ENCODE measurements at regions not wholly inside any gene's neighbourhood (a gene's known extent, or its start where the extent isn't known, plus 50 kb on each side); places are given as distances from the start of the nearest gene placed in this dataset.

DNA sequence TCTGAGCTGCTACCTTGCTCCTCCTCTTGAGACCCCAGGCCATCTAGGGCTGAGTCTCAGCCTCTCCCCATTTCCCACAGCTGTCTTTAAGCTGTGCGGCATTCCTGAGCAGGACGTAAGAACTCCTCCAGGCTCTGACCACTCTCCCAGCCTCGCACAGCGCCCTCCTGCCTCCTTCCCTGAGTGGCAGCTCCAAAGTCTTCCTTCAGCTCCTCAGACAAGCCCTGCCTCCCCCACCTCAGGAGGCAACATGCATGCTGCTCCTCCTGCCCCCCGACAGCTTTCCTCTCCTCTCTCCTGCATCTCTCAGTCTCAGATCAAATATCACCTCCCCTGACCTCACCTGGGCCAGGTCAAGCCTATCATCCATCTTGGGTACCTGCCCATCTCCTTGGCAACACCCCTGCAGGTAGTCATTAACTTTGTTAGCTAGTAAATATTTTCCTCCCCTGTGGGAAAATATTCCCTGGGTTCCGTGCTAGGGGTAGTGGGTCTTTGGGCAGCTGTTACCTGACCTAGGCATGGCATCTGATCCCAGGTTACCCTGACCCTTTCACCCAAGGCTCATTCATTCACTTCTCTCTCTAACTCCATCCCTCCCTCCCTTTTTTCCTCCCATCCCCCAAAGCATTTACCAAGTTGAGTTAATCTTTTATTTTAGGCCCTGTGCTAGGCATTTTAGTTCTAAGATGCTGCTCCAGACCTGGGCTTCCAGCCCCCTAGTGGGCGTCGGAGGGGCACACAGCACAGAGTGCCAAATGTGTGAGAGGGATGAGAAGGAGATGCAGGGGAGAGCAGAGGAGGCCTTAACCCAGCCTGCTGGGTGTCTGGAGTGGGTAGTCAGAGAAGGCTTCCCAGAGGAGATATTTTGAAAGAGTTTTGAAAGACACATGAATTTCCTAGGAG is 419.9 kb downstream of the PTPRU start:
- Mint-ChIP-seq H3K27me3 (peaks cover 9% of the 10 kb centered on the region), H3K9me3 (peaks cover 12% of the 10 kb centered on the region), H3K27ac (no peak overlapping the region), H3K4me1 (no peaks in the 10 kb centered on the region), H3K36me3 (no peaks in the 10 kb centered on the region), H3K4me3 (no peak overlapping the region)
- ATAC-seq (ENCODE audit: low read depth) (no peak), DNase-seq (ENCODE audit: low spot score in 2 of 2) (no peak)

DNA sequence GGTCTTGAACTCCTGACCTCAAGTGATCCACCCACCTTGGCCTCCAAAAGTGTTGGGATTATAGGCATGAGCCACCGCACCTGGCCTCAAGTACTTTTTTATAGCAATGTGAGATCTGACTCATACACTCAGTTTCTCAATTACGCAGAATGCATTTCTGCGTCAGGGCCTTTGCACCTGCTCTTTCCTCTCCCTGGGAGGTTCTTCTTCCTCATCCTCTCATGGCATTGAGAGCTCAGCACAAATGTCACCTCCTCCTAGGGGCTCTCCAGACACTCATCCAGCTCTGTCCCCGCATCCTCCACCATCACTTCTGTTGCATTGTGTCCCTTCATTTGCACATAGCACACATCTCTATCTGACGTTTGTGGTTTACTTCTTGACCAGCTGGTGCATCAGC is 418.8 kb downstream of the PTPRU start:
- H3K36me3 Mint-ChIP-seq = no peaks in the 10 kb centered on the region
- no peak for ATAC-seq (ENCODE audit: low read depth)
- peaks cover 8% of the 10 kb centered on the region for H3K9me3 Mint-ChIP-seq
- no peak overlapping the region for H3K4me3 Mint-ChIP-seq
- H3K4me1 Mint-ChIP-seq = no peaks in the 10 kb centered on the region
- H3K27ac Mint-ChIP-seq = no peak overlapping the region
- no peak for DNase-seq (ENCODE audit: low spot score in 2 of 2)
- peaks cover 14% of the 10 kb centered on the region for H3K27me3 Mint-ChIP-seq

GRCh38 chr1:29653886-29654450 is 417.6 kb downstream of the PTPRU start:
- DNase-seq (ENCODE audit: low spot score in 2 of 2) = no peak
- Mint-ChIP-seq H3K9me3 (peaks cover 3% of the 10 kb centered on the region), H3K4me3 (no peak overlapping the region), H3K27ac (no peak overlapping the region), H3K4me1 (no peaks in the 10 kb centered on the region), H3K36me3 (no peaks in the 10 kb centered on the region), H3K27me3 (peaks cover 15% of the 10 kb centered on the region)
- no peak for ATAC-seq (ENCODE audit: low read depth)

GRCh38 chr1:29653034-29653810 is 416.9 kb downstream of the PTPRU start:
- H3K27ac Mint-ChIP-seq = no peak overlapping the region
- ATAC-seq (ENCODE audit: low read depth) (no peak), DNase-seq (ENCODE audit: low spot score in 2 of 2) (no peak)
- peaks cover 15% of the 10 kb centered on the region for H3K27me3 Mint-ChIP-seq
- peaks cover 2% of the 10 kb centered on the region for H3K9me3 Mint-ChIP-seq
- H3K4me1 Mint-ChIP-seq = no peaks in the 10 kb centered on the region
- H3K36me3 Mint-ChIP-seq = no peaks in the 10 kb centered on the region
- H3K4me3 Mint-ChIP-seq = no peak overlapping the region

DNA sequence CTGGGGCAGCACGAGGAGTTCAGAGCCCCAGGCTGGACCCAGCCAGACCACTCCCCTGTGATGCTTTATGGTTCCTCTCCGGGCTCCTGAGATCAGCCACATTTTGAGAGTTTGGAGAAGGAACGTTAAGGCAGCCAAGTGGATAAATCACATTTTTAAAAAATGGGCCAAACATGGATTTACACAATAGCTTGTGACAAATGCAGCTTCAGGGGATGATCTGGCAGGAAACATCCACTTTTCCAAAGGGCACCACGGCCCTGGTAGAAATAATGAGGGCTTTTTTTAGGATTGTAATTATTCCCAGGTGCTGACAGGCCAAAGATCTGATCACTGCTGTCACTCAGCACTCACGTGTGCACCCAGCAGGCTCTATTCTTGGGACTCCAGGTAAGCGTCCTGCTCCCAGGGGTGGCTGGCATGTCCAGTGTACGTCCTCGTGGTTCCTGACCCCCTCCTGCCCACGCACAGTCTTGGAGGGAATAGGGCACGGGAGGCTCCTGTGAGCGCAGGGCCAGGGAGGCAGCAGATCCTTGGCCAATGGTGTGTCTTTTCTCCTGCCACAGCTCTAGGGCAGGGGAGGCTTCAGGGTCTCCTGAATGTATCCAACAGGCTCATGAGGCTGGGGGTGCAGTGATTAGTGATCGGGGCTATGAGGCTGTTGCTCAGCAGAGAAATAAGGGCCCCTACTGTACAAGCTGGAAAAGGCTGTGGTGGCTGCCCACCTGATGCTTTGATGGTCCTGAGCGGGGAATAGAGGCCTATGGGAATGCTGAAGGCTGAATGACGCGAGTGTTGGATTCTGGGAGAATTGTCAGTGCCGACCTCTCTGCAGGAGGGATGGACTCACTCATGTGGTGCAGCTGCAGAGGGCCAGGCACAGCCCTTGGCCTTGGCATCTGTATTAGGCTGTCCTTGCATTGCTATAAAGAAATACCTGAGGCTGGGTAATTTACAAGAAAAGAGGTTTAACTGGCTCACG is 415.7 kb downstream of the PTPRU start:
- H3K4me1 Mint-ChIP-seq = no peaks in the 10 kb centered on the region
- H3K27me3 Mint-ChIP-seq = peaks cover 13% of the 10 kb centered on the region
- H3K27ac Mint-ChIP-seq = no peak overlapping the region
- H3K36me3 Mint-ChIP-seq = no peaks in the 10 kb centered on the region
- no peaks in the 10 kb centered on the region for H3K9me3 Mint-ChIP-seq
- H3K4me3 Mint-ChIP-seq = no peak overlapping the region
- ATAC-seq (ENCODE audit: low read depth) = no peak
- DNase-seq (ENCODE audit: low spot score in 2 of 2) = no peak

GRCh38 chr1:29651246-29651645 is 414.9 kb downstream of the PTPRU start:
- Mint-ChIP-seq H3K36me3 (no peaks in the 10 kb centered on the region), H3K4me3 (no peak overlapping the region), H3K9me3 (no peaks in the 10 kb centered on the region), H3K27ac (no peak overlapping the region), H3K4me1 (no peaks in the 10 kb centered on the region), H3K27me3 (peaks cover 13% of the 10 kb centered on the region)
- DNase-seq (ENCODE audit: low spot score in 2 of 2) (no peak), ATAC-seq (ENCODE audit: low read depth) (no peak)

- DNase-seq (ENCODE audit: low spot score in 2 of 2) = no peak
- no peak overlapping the region for H3K27ac Mint-ChIP-seq
- no peaks in the 10 kb centered on the region for H3K9me3 Mint-ChIP-seq
Observed at GRCh38 chr1:29650476-29650875, 414.2 kb downstream of the PTPRU start.

DNA sequence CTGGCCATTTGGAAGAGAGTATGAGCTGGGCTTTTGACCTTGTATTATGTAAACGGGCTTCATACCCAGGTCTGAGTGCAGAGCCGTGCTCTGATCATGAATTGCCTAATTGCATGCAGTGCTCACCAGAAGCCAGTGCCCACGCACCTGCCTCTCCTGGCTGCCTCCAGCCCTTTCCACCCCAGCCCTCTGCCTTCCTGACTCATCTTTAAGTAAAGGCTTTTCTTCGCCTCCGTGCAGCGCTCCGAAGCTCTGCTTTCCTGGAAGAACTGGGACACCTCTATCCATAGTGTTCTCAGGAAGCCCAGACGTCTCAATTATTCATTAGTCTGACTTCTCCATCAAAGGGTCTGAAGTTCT is 413.7 kb downstream of the PTPRU start:
- H3K9me3 Mint-ChIP-seq = no peaks in the 10 kb centered on the region
- peaks cover 7% of the 10 kb centered on the region for H3K27me3 Mint-ChIP-seq
- H3K4me1 Mint-ChIP-seq = no peaks in the 10 kb centered on the region
- H3K36me3 Mint-ChIP-seq = no peaks in the 10 kb centered on the region
- no peak for ATAC-seq (ENCODE audit: low read depth)
- H3K27ac Mint-ChIP-seq = no peak overlapping the region
- no peak for DNase-seq (ENCODE audit: low spot score in 2 of 2)
- H3K4me3 Mint-ChIP-seq = no peak overlapping the region

More at GRCh38 chr1:29650476-29650875, 414.2 kb downstream of the PTPRU start:
- Mint-ChIP-seq H3K4me1 (no peaks in the 10 kb centered on the region), H3K4me3 (no peak overlapping the region), H3K36me3 (no peaks in the 10 kb centered on the region), H3K27me3 (peaks cover 10% of the 10 kb centered on the region)
- no peak for ATAC-seq (ENCODE audit: low read depth)

DNA sequence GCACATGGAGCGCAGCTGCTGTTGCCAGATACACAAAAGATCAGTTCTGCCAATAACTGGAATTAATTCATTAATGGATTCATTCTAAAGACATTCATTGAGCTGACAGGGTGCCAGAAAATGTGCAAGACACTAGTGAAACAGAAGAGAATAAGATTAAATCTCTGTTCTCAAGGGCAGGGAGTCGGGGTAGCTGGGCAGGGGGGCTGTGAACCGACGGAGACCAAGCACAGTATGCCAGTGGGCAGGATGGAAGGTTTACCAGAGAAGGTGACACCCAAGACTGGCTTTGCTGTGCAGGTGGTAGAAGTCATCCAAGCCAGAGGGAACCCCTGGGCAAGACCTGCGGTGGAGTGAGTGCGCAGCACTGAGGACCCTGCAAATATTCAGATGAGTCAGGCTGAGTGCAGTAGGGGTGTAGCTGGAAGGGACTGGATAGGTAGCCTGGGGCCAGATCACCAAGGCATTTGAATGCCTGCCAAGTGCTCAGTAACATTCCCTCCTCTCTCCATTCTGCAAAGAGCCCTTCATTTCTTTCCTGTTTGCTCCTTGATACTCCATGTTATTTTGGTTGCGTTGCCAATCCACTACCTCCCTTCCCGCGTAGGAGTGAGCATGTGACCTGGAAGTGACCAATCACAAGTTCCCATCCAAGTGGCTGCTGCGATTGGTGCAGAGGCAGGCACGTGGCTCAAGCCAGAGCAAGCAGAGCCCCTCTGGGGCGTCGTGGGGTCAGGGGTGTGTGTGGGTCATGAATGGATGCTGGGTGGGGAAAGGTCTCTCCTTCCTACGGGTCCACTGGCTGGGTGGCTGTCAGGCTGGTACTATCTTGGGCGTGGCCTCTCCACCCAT is 413.1 kb downstream of the PTPRU start:
- no peak for DNase-seq (ENCODE audit: low spot score in 2 of 2)
- no peaks in the 10 kb centered on the region for H3K36me3 Mint-ChIP-seq
- H3K4me3 Mint-ChIP-seq = no peak overlapping the region
- no peaks in the 10 kb centered on the region for H3K9me3 Mint-ChIP-seq
- H3K4me1 Mint-ChIP-seq = no peaks in the 10 kb centered on the region
- ATAC-seq (ENCODE audit: low read depth) = no peak
- peaks cover 7% of the 10 kb centered on the region for H3K27me3 Mint-ChIP-seq
- no peak overlapping the region for H3K27ac Mint-ChIP-seq

GRCh38 chr1:29648798-29649188 is 412.5 kb downstream of the PTPRU start:
- Mint-ChIP-seq H3K27ac (no peak overlapping the region), H3K36me3 (no peaks in the 10 kb centered on the region), H3K4me1 (no peaks in the 10 kb centered on the region), H3K27me3 (peaks cover 7% of the 10 kb centered on the region), H3K4me3 (no peak overlapping the region), H3K9me3 (no peaks in the 10 kb centered on the region)
- DNase-seq (ENCODE audit: low spot score in 2 of 2) = no peak
- ATAC-seq (ENCODE audit: low read depth) = no peak

DNA sequence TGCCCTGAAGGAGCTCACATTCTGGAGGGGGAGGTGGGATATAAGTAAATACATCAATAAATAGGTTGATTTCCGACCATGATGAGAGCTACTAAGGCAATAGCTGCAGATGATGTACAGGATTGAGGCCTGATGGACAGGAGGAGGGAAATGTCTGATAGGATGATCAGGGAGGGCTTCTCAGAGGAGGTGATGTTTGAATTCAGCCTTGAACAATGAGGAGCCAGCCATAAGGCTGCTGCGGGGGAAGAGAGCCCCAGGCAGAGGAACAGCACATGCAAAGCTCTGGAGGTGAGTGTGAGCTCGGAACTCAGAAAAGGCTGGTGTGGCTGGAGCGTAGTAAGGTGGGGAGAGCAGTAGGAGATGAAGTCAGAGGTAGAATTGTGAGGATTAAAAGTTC is 411.7 kb downstream of the PTPRU start:
- H3K9me3 Mint-ChIP-seq = no peaks in the 10 kb centered on the region
- no peak overlapping the region for H3K4me3 Mint-ChIP-seq
- H3K36me3 Mint-ChIP-seq = no peaks in the 10 kb centered on the region
- no peak overlapping the region for H3K27ac Mint-ChIP-seq
- H3K4me1 Mint-ChIP-seq = no peaks in the 10 kb centered on the region
- DNase-seq (ENCODE audit: low spot score in 2 of 2) = no peak
- no peak for ATAC-seq (ENCODE audit: low read depth)
- peaks cover 7% of the 10 kb centered on the region for H3K27me3 Mint-ChIP-seq

DNA sequence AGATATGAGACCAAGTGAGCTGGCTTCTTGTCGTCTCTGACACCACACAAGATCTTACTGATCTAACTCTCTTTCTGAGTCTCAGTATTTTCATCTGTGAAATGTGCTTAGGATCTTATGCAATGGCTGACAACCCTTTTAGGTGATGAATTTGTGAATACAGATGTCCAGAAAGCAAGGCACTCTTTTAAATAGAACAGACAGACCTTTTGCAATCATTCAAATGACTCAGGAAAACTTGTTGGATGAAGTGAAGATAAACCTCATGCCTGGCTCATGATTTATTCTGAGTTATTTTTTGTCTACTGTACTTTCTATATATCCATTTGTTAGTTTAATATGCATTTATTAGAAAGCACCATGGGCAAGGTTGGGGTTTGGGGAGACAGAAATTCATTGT is 411.3 kb downstream of the PTPRU start:
- peaks cover 7% of the 10 kb centered on the region for H3K27me3 Mint-ChIP-seq
- no peaks in the 10 kb centered on the region for H3K4me1 Mint-ChIP-seq

More for the DNA sequence above, 411.3 kb downstream of the PTPRU start:
- no peak overlapping the region for H3K4me3 Mint-ChIP-seq
- no peak for DNase-seq (ENCODE audit: low spot score in 2 of 2)
- no peaks in the 10 kb centered on the region for H3K36me3 Mint-ChIP-seq
- no peak overlapping the region for H3K27ac Mint-ChIP-seq
- ATAC-seq (ENCODE audit: low read depth) = no peak
- H3K9me3 Mint-ChIP-seq = no peaks in the 10 kb centered on the region

Data from memory B cell (primary cell).